SK-N-MC (cell line): ENCODE measurements at regions not wholly inside any gene's neighbourhood (a gene's known extent, or its start where the extent isn't known, plus 50 kb on each side); places are given as distances from the start of the nearest gene placed in this dataset.

Experiments used
- DNase-seq: peaks from one replicate; pipeline ENCODE4 v3.0.0-alpha.2; 2011; ENCODE audit warnings: low read depth, low spot score
- H3K27ac ChIP-seq: fragments of 200-600 bp; sonication (generic); 2 replicates; pipeline ENCODE4 v1.5.1; 2016; ENCODE audit warnings: mixed run types
- H3K36me3 ChIP-seq: fragments of 200-600 bp; sonication (generic); 2 replicates; pipeline ENCODE4 v1.6.1; 2017; ENCODE audit warnings: antibody characterized with exemption, low read length, mixed read lengths; ENCODE audit not compliant: insufficient read depth
- H3K4me3 ChIP-seq: fragments of 200-600 bp; sonication (generic); 2 replicates; pipeline ENCODE4 v1.5.1; 2016
- H3K9ac ChIP-seq: fragments of 200-600 bp; sonication (generic); 2 replicates; pipeline ENCODE4 v1.8.0; 2017; ENCODE audit warnings: mixed run types, mixed read lengths; ENCODE audit not compliant: insufficient read length
- H3K9me3 ChIP-seq: fragments of 200-600 bp; sonication (generic); 2 replicates; pipeline ENCODE4 v1.6.1; 2017; ENCODE audit warnings: low read depth, mild to moderate bottlenecking, antibody characterized with exemption, low read length, moderate library complexity, mixed read lengths
- EZH2 ChIP-seq: fragments of 200-600 bp; sonication (generic); IDR thresholded peaks from one replicate; pipeline ENCODE4 v1.6.1; 2017; ENCODE audit warnings: antibody characterized with exemption
- FOXP2 ChIP-seq: optimal IDR thresholded peaks from 2 replicates; pipeline ENCODE3; 2011; ENCODE audit warnings: mild to moderate bottlenecking, moderate library complexity; ENCODE audit not compliant: insufficient read depth; ENCODE audit errors: extremely low read length, control extremely low read depth
- POLR2AphosphoS5 ChIP-seq: IDR thresholded peaks from 2 replicates; pipeline ENCODE4 v1.6.1; 2012; ENCODE audit warnings: mild to moderate bottlenecking, low read depth, low read length, borderline replicate concordance

GRCh38 chr6:18692929-18693685 lies 306.0 kb downstream of the RNF144B start:
- H3K27ac ChIP-seq, result no peak overlapping the region
- H3K4me3 ChIP-seq, result no peak overlapping the region
- DNase-seq, result no peak
- H3K9ac ChIP-seq, result no peak overlapping the region
- no peaks in the 10 kb centered on the region for H3K9me3 ChIP-seq
- TF ChIP-seq FOXP2 (no peak), EZH2 (no peak), POLR2AphosphoS5 (no peak)
- no peaks in the 10 kb centered on the region for H3K36me3 ChIP-seq

- TF ChIP-seq EZH2 (no peak), POLR2AphosphoS5 (no peak), FOXP2 (no peak)
- no peak for DNase-seq
- Histone ChIP-seq H3K36me3 (no peaks in the 10 kb centered on the region), H3K27ac (no peak overlapping the region), H3K9ac (no peak overlapping the region), H3K9me3 (no peaks in the 10 kb centered on the region), H3K4me3 (no peak overlapping the region)
These were observed 306.7 kb downstream of the RNF144B start for GRCh38 chr6:18693881-18694280.

GRCh38 chr6:18703546-18703945 lies 316.4 kb downstream of the RNF144B start:
- DNase-seq, result no peak
- TF ChIP-seq EZH2 (no peak), POLR2AphosphoS5 (no peak), FOXP2 (no peak)
- H3K9me3 ChIP-seq, result no peaks in the 10 kb centered on the region

GRCh38 chr6:18707714-18708439 lies 320.7 kb downstream of the RNF144B start:
- Histone ChIP-seq H3K4me3 (no peak overlapping the region), H3K9me3 (no peaks in the 10 kb centered on the region), H3K9ac (no peak overlapping the region), H3K36me3 (no peaks in the 10 kb centered on the region), H3K27ac (no peak overlapping the region)
- TF ChIP-seq EZH2 (no peak), FOXP2 (no peak), POLR2AphosphoS5 (no peak)
- DNase-seq, result no peak

More at GRCh38 chr6:18703546-18703945, 316.4 kb downstream of the RNF144B start:
- Histone ChIP-seq H3K4me3 (no peak overlapping the region), H3K27ac (no peak overlapping the region), H3K9ac (no peak overlapping the region), H3K36me3 (no peaks in the 10 kb centered on the region)

- DNase-seq, result no peak
- Histone ChIP-seq H3K4me3 (no peak overlapping the region), H3K36me3 (no peaks in the 10 kb centered on the region), H3K27ac (no peak overlapping the region), H3K9ac (no peak overlapping the region), H3K9me3 (no peaks in the 10 kb centered on the region)
- TF ChIP-seq FOXP2, result no peak
- TF ChIP-seq POLR2AphosphoS5, result no peak
- no peak for TF ChIP-seq EZH2
These were observed 325.4 kb downstream of the RNF144B start for GRCh38 chr6:18712595-18712994.

- Histone ChIP-seq H3K4me3 (no peak overlapping the region), H3K9ac (no peak overlapping the region), H3K27ac (no peak overlapping the region), H3K36me3 (no peaks in the 10 kb centered on the region), H3K9me3 (peaks cover 4% of the 10 kb centered on the region; the same call in 1 of the 2 replicates)
- no peak for DNase-seq
- TF ChIP-seq POLR2AphosphoS5, result no peak
- no peak for TF ChIP-seq EZH2
- no peak for TF ChIP-seq FOXP2
These were observed 332.9 kb downstream of the RNF144B start for GRCh38 chr6:18720075-18720474.

GRCh38 chr6:18724056-18724455 lies 336.9 kb downstream of the RNF144B start:
- H3K36me3 ChIP-seq, result no peaks in the 10 kb centered on the region
- H3K27ac ChIP-seq, result no peak overlapping the region
- no peak overlapping the region for H3K9ac ChIP-seq
- H3K4me3 ChIP-seq, result no peak overlapping the region
- H3K9me3 ChIP-seq, result peaks cover 7% of the 10 kb centered on the region; the same call in 1 of the 2 replicates
- DNase-seq, result no peak
- no peak for TF ChIP-seq POLR2AphosphoS5
- TF ChIP-seq FOXP2, result no peak
- no peak for TF ChIP-seq EZH2

GRCh38 chr6:18725449-18725848 lies 338.3 kb downstream of the RNF144B start:
- no peak overlapping the region for H3K9ac ChIP-seq
- no peak overlapping the region for H3K27ac ChIP-seq
- peaks cover 10% of the 10 kb centered on the region; the same call in 1 of the 2 replicates for H3K9me3 ChIP-seq
- DNase-seq, result no peak
- H3K36me3 ChIP-seq, result peaks cover 2% of the 10 kb centered on the region; the same call in 1 of the 2 replicates
- TF ChIP-seq FOXP2 (no peak), EZH2 (no peak), POLR2AphosphoS5 (no peak)
- no peak overlapping the region for H3K4me3 ChIP-seq
